ENCODE measurements at regions not wholly inside any gene's neighbourhood (a gene's known extent, or its start where the extent isn't known, plus 50 kb on each side); places are given as distances from the start of the nearest gene placed in this dataset.

- no peak for TF ChIP-seq CTCF (IDR thresholded peaks at IDR 0.05; ENCODE audit: borderline replicate concordance, extremely low read depth, low read length, poor library complexity, severe bottlenecking)
- no peak for TF ChIP-seq EZH2 (IDR thresholded peaks at IDR 0.05; ENCODE audit: borderline replicate concordance, low read depth, low read length, severe bottlenecking)
These were observed 85.6 kb downstream of the BMP4 start for GRCh38 chr14:53871011-53871410.

Data from DND-41 (cell line).